IMR-90 (cell line): ENCODE measurements at regions not wholly inside any gene's neighbourhood (a gene's known extent, or its start where the extent isn't known, plus 50 kb on each side); places are given as distances from the start of the nearest gene placed in this dataset.

Experiments
- ATAC-seq: fragments of 200-7000 bp; cut with Tn5 transposase; 2 replicates; pipeline ENCODE4 v1.9.1; 2020; ENCODE audit warnings: low read depth, mild to moderate bottlenecking, moderate library complexity
- BruUV-seq: library from RNA; stranded (reverse); fragments of 400-500 nt; replicated peaks from 2 replicates; lab custom pipeline; 2021; lab: Mats Ljungman, UMichigan
- CTCF ChIA-PET: fragments of 300-600 bp; formaldehyde crosslinking; extraction: SDS; loops from one replicate; lab custom pipeline; 2021; ENCODE audit warnings: antibody characterized with exemption; lab: Yijun Ruan, JAX
- POLR2A ChIA-PET: fragments of 300-600 bp; sonication (Branson Sonifier 250); formaldehyde crosslinking; loops from one replicate; lab custom pipeline; 2022; ENCODE audit warnings: antibody characterized with exemption; ENCODE audit not compliant: unreplicated experiment; lab: Charles Lee
- DNase-seq: peaks from one replicate; pipeline ENCODE4 v3.0.0; 2013
- H2AFZ ChIP-seq: replicated peaks from 2 replicates; pipeline ENCODE3; 2013; ENCODE audit warnings: low read length, mild to moderate bottlenecking; ENCODE audit not compliant: poor library complexity
- H2AK5ac ChIP-seq: 2 replicates; pipeline ENCODE4 v1.6.1; 2013; ENCODE audit warnings: low read depth, low read length, inconsistent platforms
- H2AK9ac ChIP-seq: replicated peaks from 2 replicates; pipeline ENCODE3; 2013; ENCODE audit warnings: mild to moderate bottlenecking, low read depth, low read length, moderate library complexity; ENCODE audit not compliant: poor library complexity
- H2BK120ac ChIP-seq: 2 replicates; pipeline ENCODE4 v1.6.1; 2013; ENCODE audit warnings: low read depth, low read length, inconsistent platforms
- H2BK15ac ChIP-seq: 3 replicates; pipeline ENCODE4 v1.6.1; 2013; ENCODE audit warnings: low read depth, low read length, inconsistent platforms
- H2BK20ac ChIP-seq: 2 replicates; pipeline ENCODE4 v1.6.1; 2013; ENCODE audit warnings: low read depth, mild to moderate bottlenecking, inconsistent platforms, low read length, moderate library complexity
- H2BK5ac ChIP-seq: 2 replicates; pipeline ENCODE4 v1.6.1; 2013; ENCODE audit warnings: mild to moderate bottlenecking, low read depth, low read length, inconsistent platforms; ENCODE audit not compliant: poor library complexity, severe bottlenecking
- H3K14ac ChIP-seq: replicated peaks from 2 replicates; pipeline ENCODE4 v1.6.1; 2013; ENCODE audit warnings: low read depth, low read length, inconsistent platforms
- H3K18ac ChIP-seq: 2 replicates; pipeline ENCODE4 v1.6.1; 2013; ENCODE audit warnings: low read depth, low read length, control low read depth
- H3K23ac ChIP-seq: 2 replicates; pipeline ENCODE4 v1.6.1; 2013; ENCODE audit warnings: low read depth, low read length, inconsistent platforms
- H3K27ac ChIP-seq: 2 replicates; pipeline ENCODE4 v1.5.1; 2013; ENCODE audit warnings: mild to moderate bottlenecking, control low read depth, low read length; ENCODE audit not compliant: insufficient read depth
- H3K27me3 ChIP-seq: 2 replicates; pipeline ENCODE4 v1.6.1; 2013; ENCODE audit warnings: low read length; ENCODE audit not compliant: control insufficient read depth, insufficient read depth
- H3K36me3 ChIP-seq: 2 replicates; pipeline ENCODE4 v1.6.1; 2013; ENCODE audit warnings: low read length, mixed read lengths; ENCODE audit not compliant: control insufficient read depth, insufficient read depth
- H3K4ac ChIP-seq: 2 replicates; pipeline ENCODE4 v1.6.1; 2013; ENCODE audit warnings: low read depth, low read length, inconsistent platforms
- H3K4me1 ChIP-seq: 2 replicates; pipeline ENCODE4 v1.6.1; 2013; ENCODE audit warnings: low read length, mixed read lengths; ENCODE audit not compliant: control insufficient read depth, insufficient read depth
- H3K4me2 ChIP-seq: 2 replicates; pipeline ENCODE4 v1.6.1; 2013; ENCODE audit warnings: low read depth, mild to moderate bottlenecking, control low read depth, low read length, moderate library complexity
- H3K4me3 ChIP-seq: 2 replicates; pipeline ENCODE4 v1.5.1; 2013; ENCODE audit warnings: low read depth, mild to moderate bottlenecking, control low read depth, low read length, moderate library complexity; ENCODE audit not compliant: insufficient read depth
- H3K56ac ChIP-seq: 2 replicates; pipeline ENCODE4 v1.6.1; 2013; ENCODE audit warnings: low read length, inconsistent platforms; ENCODE audit not compliant: insufficient read depth; ENCODE audit errors: extremely low read depth
- H3K79me1 ChIP-seq, 2 experiments: 2 replicates each; pipeline ENCODE4 v1.6.1; 2013; ENCODE audit warnings: low read length in 2 of 2, inconsistent platforms in 1 of 2, low read depth in 1 of 2
- H3K9ac ChIP-seq: 2 replicates; pipeline ENCODE4 v1.6.1; 2013; ENCODE audit warnings: low read depth, low read length, control low read depth
- H3K9me1 ChIP-seq: 2 replicates; pipeline ENCODE4 v1.6.1; 2013; ENCODE audit warnings: low read length, inconsistent platforms; ENCODE audit not compliant: insufficient read depth
- H3K9me3 ChIP-seq: 2 replicates; pipeline ENCODE4 v1.6.1; 2013; ENCODE audit warnings: low read length; ENCODE audit not compliant: control insufficient read depth, insufficient read depth
- H4K20me1 ChIP-seq: 2 replicates; pipeline ENCODE4 v1.6.1; 2013; ENCODE audit warnings: low read length, inconsistent platforms; ENCODE audit not compliant: insufficient read depth
- H4K5ac ChIP-seq: 2 replicates; pipeline ENCODE4 v1.6.1; 2013; ENCODE audit warnings: mild to moderate bottlenecking, low read depth, low read length, control low read depth
- H4K8ac ChIP-seq, 2 experiments: 2 replicates each; pipeline ENCODE4 v1.6.1; 2013; ENCODE audit warnings: low read depth in 2 of 2, low read length in 2 of 2, control low read depth in 1 of 2, inconsistent platforms in 1 of 2
- H4K91ac ChIP-seq: 2 replicates; pipeline ENCODE4 v1.6.1; 2013; ENCODE audit warnings: low read depth, low read length, inconsistent platforms; ENCODE audit not compliant: insufficient read depth
- BHLHE40 ChIP-seq: fragments of 150-350 bp; IDR thresholded peaks from 2 replicates; pipeline ENCODE4 v1.6.1; 2016; ENCODE audit warnings: mild to moderate bottlenecking, low read depth, low read length
- CEBPB ChIP-seq: IDR thresholded peaks from 2 replicates; pipeline ENCODE4 v1.6.1; 2012; ENCODE audit warnings: low read depth, low read length, improper control_type of control experiment
- CHD1 ChIP-seq: IDR thresholded peaks from 2 replicates; pipeline ENCODE4 v1.6.1; 2012; ENCODE audit warnings: low read depth, low read length, improper control_type of control experiment
- FOS ChIP-seq: fragments of 150-350 bp; IDR thresholded peaks from 2 replicates; pipeline ENCODE4 v1.6.1; 2016; ENCODE audit warnings: low read depth, low read length
- MAFK ChIP-seq: IDR thresholded peaks from 2 replicates; pipeline ENCODE4 v1.6.1; 2012; ENCODE audit warnings: low read depth, low read length, improper control_type of control experiment
- MXI1 ChIP-seq: IDR thresholded peaks from 2 replicates; pipeline ENCODE4 v1.6.1; 2012; ENCODE audit warnings: low read depth, mild to moderate bottlenecking, low read length, moderate library complexity, borderline replicate concordance
- NFE2L2 ChIP-seq: fragments of 150-350 bp; IDR thresholded peaks from 2 replicates; pipeline ENCODE4 v1.6.1; 2016; ENCODE audit warnings: low read depth, mild to moderate bottlenecking, low read length
- POLR2A ChIP-seq: IDR thresholded peaks from 2 replicates; pipeline ENCODE4 v1.6.1; 2012; ENCODE audit warnings: mild to moderate bottlenecking, low read depth, low read length
- RAD21 ChIP-seq: IDR thresholded peaks from 2 replicates; pipeline ENCODE4 v1.6.1; 2012; ENCODE audit warnings: low read length, improper control_type of control experiment
- RCOR1 ChIP-seq: IDR thresholded peaks from 2 replicates; pipeline ENCODE4 v1.6.1; 2012; ENCODE audit warnings: mild to moderate bottlenecking, low read length, improper control_type of control experiment; ENCODE audit not compliant: insufficient replicate concordance
- RFX5 ChIP-seq: IDR thresholded peaks from 2 replicates; pipeline ENCODE4 v1.8.0; 2012; ENCODE audit warnings: low read depth, mild to moderate bottlenecking, low read length, moderate library complexity
- SMC3 ChIP-seq: fragments of 150-350 bp; IDR thresholded peaks from 2 replicates; pipeline ENCODE4 v1.6.1; 2016; ENCODE audit warnings: low read depth, mild to moderate bottlenecking, antibody characterized with exemption, low read length, moderate library complexity
- WGBS, 2 experiments: methylation state at CpG; one replicate each; pipeline versions ENCODE4 v1.1.5 to v1.1.7; 2013; ENCODE audit warnings: missing lambda C conversion rate in 2 of 2; ENCODE audit not compliant: insufficient read length in 1 of 2; ENCODE audit errors: extremely low coverage in 2 of 2; 5-methylcytosine and 5-hydroxymethylcytosine counted together
- dilution Hi-C: fragments of 300-500 bp; cut with HindIII; formaldehyde crosslinking; loops from one replicate; pipeline ENCODE4 v1.14.3; 2018; ENCODE audit warnings: low sequenced_read_pairs; ENCODE audit not compliant: unreplicated experiment
- in situ Hi-C: fragments of 300-500 bp; cut with MboI; formaldehyde crosslinking; loops from 3 replicates; pipeline ENCODE4 v1.14.3; 2019; ENCODE audit warnings: low sequenced_read_pairs, inconsistent platforms, mixed read lengths
- intact Hi-C: fragments of 100-400 bp; cut with micrococcal nuclease; formaldehyde crosslinking; loops from 2 replicates; pipeline ENCODE4 v1.10.0; 2022
- TF ChIP-seq, protein P1 (sequence below): fragments of 150-350 bp; IDR thresholded peaks from 2 replicates; pipeline ENCODE4 v1.6.1; 2016; ENCODE audit warnings: low read depth, mild to moderate bottlenecking, low read length, moderate library complexity, borderline replicate concordance
- TF ChIP-seq, protein P2 (sequence below): conservative IDR thresholded peaks from 2 replicates; pipeline ENCODE4 v1.5.1; 2012; ENCODE audit warnings: mild to moderate bottlenecking, low read depth, low read length, improper control_type of control experiment
- TF ChIP-seq, protein P3 (sequence below): fragments of 150-350 bp; IDR thresholded peaks from 2 replicates; pipeline ENCODE4 v1.6.1; 2017; ENCODE audit warnings: mild to moderate bottlenecking, antibody characterized with exemption, low read length, low read depth

DNA sequence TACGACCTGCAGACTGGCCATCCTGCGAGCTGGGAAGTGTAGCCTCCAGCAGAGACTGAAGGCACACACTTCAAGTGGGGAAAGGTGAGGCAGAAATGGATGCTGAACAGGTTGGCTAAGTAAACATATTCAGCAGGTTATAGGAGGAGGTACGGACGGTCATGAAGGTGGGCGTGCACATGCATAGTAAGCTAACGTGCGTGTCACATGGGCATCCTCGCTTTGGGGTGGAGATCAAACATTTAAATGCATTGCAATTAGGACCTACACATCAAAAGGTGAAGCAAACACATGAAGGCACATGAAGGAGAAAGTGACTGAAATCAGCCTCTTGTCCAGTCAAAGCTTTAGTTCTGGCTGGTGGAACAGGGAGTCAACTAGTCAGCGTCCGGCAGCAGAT, 305.6 kb upstream of the EXOC2 start:
- in situ Hi-C loops: no loop called here
- Histone ChIP-seq H2BK15ac (no peak overlapping the region), H2AFZ (no peak overlapping the region), H3K56ac (no peak overlapping the region), H3K14ac (no peak overlapping the region), H3K36me3 (no peaks in the 10 kb centered on the region), H4K20me1 (no peaks in the 10 kb centered on the region), H2AK5ac (no peak overlapping the region), H4K5ac (no peak overlapping the region), H3K9me1 (no peaks in the 10 kb centered on the region), H2AK9ac (no peak overlapping the region), H3K4me3 (no peak overlapping the region), H3K23ac (no peak overlapping the region), H2BK20ac (no peak overlapping the region), H2BK120ac (no peak overlapping the region), H3K18ac (no peak overlapping the region), H3K27me3 (peaks cover 34% of the 10 kb centered on the region), H3K4ac (no peak overlapping the region), H4K8ac (no peak overlapping the region), H3K79me1 (no peaks in the 10 kb centered on the region), H3K9ac (no peak overlapping the region), H3K4me2 (no peak overlapping the region), H3K4me1 (no peaks in the 10 kb centered on the region), H2BK5ac (no peak overlapping the region), H3K9me3 (no peaks in the 10 kb centered on the region), H3K27ac (no peak overlapping the region), H4K91ac (no peak overlapping the region)
- CTCF ChIA-PET: interaction anchor here (0.5 kb wide), 1 partner anchor 37 kb away, joined by 3 read pairs; no protein-coding TSS in a partner anchor
- no peak for ATAC-seq
- TF ChIP-seq NFE2L2 (no peak), RFX5 (no peak), RCOR1 (no peak), FOS (no peak), SMC3 (no peak), MAFK (no peak), CHD1 (no peak), RAD21 (no peak), BHLHE40 (no peak), CEBPB (no peak), MXI1 (no peak), POLR2A (no peak)
- TF ChIP-seq, protein P1, sequence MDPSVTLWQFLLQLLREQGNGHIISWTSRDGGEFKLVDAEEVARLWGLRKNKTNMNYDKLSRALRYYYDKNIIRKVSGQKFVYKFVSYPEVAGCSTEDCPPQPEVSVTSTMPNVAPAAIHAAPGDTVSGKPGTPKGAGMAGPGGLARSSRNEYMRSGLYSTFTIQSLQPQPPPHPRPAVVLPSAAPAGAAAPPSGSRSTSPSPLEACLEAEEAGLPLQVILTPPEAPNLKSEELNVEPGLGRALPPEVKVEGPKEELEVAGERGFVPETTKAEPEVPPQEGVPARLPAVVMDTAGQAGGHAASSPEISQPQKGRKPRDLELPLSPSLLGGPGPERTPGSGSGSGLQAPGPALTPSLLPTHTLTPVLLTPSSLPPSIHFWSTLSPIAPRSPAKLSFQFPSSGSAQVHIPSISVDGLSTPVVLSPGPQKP: no peak
- TF ChIP-seq, protein P2, sequence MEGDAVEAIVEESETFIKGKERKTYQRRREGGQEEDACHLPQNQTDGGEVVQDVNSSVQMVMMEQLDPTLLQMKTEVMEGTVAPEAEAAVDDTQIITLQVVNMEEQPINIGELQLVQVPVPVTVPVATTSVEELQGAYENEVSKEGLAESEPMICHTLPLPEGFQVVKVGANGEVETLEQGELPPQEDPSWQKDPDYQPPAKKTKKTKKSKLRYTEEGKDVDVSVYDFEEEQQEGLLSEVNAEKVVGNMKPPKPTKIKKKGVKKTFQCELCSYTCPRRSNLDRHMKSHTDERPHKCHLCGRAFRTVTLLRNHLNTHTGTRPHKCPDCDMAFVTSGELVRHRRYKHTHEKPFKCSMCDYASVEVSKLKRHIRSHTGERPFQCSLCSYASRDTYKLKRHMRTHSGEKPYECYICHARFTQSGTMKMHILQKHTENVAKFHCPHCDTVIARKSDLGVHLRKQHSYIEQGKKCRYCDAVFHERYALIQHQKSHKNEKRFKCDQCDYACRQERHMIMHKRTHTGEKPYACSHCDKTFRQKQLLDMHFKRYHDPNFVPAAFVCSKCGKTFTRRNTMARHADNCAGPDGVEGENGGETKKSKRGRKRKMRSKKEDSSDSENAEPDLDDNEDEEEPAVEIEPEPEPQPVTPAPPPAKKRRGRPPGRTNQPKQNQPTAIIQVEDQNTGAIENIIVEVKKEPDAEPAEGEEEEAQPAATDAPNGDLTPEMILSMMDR: no peak
- TF ChIP-seq, protein P3, sequence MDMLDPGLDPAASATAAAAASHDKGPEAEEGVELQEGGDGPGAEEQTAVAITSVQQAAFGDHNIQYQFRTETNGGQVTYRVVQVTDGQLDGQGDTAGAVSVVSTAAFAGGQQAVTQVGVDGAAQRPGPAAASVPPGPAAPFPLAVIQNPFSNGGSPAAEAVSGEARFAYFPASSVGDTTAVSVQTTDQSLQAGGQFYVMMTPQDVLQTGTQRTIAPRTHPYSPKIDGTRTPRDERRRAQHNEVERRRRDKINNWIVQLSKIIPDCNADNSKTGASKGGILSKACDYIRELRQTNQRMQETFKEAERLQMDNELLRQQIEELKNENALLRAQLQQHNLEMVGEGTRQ: no peak
- DNase-seq: no peak
- POLR2A ChIA-PET: no interaction called here
- intact Hi-C loops: no loop called here
- dilution Hi-C loops: no loop called here
- no TSS peak for BruUV-seq
- WGBS, 2 experiments: 94% methylated on average over 3 of the region's 10 CpGs; no CpG with 5 or more reads in 1 of the 2 experiments
